ENCODE measurements at regions not wholly inside any gene's neighbourhood (a gene's known extent, or its start where the extent isn't known, plus 50 kb on each side); places are given as distances from the start of the nearest gene placed in this dataset.

DNA sequence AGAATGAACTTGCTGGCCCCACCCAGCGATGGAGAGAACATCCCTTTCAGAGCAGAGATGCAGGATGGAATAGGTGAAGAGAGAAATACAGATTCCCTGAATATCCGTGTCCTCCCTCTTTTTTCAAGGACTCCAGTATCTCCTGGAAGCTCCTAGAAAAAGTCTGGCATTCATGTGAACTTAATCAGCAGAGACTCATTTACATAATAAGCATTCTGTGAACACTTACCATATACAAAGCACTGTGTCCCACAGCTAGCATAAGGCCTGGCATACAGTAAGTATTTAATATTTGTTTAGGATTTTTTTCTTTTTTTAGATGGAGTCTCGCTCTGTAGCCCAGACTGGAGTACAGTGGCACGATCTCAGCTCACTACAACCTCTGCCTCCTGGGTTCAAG lies 208.5 kb upstream of the RPL38 start:
- no peak for DNase-seq

- DNase-seq, result no peak
These were observed 206.4 kb upstream of the RPL38 start for GRCh38 chr17:73997059-73997458.

GRCh38 chr17:73998249-73998648 lies 205.2 kb upstream of the RPL38 start:
- DNase-seq, result no peak

DNA sequence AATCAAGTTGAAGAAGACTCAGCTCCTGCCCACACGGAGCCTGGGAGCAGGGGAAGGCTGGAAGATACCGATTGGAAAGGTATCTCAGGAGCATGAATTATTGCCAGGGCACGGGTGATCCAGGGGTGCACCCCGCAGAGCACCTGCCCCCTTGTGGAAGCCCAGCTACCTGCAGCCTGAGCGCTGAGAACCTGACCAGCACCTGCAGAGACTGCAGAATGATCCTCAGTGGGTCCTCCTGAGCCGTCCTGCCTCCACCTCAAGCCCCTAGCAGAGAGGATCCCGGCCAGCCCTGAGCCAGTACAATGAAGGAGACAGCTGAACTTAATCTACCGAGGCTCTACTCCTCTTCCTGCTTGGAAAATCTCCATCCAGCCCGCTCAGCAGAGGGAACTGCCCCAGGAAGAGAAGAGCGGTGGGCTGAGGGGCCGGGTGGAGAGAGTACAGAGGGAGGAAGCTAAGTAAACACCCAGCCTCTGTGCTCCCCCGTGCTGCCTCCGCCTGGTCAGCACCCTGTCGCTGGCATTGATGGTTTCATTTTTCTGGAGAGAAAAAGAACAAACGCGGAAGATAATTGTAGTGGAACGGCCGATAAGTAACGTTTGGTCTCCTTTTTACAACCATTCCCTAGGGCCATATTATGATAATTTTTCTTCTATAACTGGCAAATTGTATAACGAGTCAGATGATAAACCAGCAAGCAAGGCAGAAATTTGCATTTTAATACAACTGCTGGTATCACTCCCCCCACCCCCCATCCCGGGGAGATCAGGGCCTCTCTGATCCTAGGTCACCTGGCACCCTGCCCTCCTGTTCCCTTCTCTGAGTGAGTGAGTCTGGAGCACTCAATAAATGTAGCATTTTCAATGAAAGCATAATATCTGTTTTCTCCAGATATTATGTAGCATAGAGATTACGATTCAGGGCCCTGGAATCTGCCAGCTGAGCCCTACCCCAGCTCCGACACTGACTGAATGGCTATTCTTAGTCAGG lies 204.5 kb upstream of the RPL38 start:
- DNase-seq, result no peak

- DNase-seq, result no peak
These were observed 202.3 kb upstream of the RPL38 start for GRCh38 chr17:74001145-74001544.

- DNase-seq, result no peak
These were observed 201.2 kb upstream of the RPL38 start for GRCh38 chr17:74002241-74002640.

DNA sequence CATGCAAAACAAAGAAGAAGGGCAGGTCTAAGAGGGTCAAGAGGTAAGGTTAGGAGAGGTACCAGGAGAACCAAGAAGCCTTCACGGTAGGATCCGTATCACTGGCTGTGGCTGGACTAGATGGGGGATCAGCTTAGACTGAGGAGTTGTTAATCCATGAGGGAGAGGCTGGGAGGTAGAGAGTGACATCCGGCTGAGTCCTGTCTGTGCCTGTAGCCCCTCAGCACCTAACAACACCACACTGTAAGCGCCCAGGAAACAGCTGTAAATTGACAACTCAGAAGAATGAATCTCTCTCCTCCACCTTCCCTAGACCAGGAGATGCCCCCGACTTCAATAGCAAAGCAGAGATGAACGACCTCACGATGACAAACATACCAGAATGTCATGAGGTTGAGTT lies 199.4 kb upstream of the RPL38 start:
- DNase-seq, result no peak

- no peak for DNase-seq
These were observed 197.7 kb upstream of the RPL38 start for GRCh38 chr17:74005790-74006189.

- no peak for DNase-seq
These were observed 197.1 kb upstream of the RPL38 start for GRCh38 chr17:74006371-74006770.

DNA sequence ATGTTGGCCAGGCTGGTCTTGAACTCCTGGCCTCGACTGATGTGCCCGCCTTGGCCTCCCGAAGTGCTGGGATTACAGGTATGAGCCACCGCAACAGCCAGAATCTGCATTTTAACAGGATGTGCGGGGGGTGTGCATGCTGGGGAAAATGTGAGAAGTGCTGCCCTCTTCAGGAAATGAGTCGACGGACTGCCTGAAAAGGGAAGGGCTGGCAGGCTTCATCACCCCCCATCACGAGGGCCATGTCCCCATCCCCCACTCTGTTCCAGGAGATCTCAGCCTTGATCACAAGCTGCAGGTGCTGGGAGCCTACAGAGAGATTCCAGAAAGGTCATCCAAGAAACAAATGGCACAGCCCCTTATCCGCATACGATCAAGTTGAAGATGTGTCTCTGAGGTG lies 195.3 kb upstream of the RPL38 start:
- no peak for DNase-seq

- no peak for DNase-seq
These were observed 194.3 kb upstream of the RPL38 start for GRCh38 chr17:74009056-74009625.

GRCh38 chr17:74010903-74011302 lies 192.6 kb upstream of the RPL38 start:
- DNase-seq, result no peak

- no peak for DNase-seq
These were observed 191.5 kb upstream of the RPL38 start for GRCh38 chr17:74011966-74012365.

DNA sequence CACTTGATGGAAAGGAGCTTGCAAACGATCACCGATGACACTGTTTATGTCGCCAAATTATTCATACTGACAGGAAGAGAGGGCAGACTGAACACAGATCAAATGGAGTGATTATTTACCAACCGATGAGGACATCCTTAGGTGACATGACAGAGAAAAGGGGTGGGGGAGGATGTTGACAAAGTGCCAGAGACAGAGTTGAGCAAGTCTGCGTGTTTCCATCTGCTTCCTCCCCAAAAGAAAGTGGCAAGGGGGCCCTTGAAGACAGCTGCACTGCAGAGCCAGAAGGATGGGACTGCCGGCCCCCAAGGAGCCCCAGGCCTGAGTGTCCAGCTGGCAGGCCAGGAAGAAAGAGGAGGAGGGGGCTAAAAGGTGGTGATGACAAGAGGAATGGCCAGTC lies 191.0 kb upstream of the RPL38 start:
- DNase-seq, result no peak

- DNase-seq, result no peak
These were observed 188.2 kb upstream of the RPL38 start for GRCh38 chr17:74015316-74015715.

GRCh38 chr17:74015990-74016389 lies 187.5 kb upstream of the RPL38 start:
- DNase-seq, result no peak

DNA sequence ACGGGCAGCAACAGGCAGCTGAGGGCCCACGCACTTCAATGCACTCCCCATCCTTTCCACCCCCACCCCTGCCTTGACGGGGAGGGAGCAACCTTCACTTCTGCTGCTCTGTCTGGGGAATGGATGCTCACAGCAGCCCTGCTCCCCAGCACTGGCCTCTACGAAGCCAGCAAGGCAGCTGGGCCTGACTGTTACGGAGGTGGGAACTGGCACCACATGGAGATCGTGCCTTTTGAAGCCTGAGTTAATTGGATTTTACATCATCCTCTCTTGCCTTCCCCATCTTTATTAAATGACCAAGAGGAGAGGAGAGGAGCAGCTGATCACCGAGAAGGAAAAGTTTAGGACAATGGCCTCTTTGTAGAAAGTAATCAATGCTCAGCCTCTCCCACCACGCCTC lies 187.0 kb upstream of the RPL38 start:
- DNase-seq, result no peak

DNA sequence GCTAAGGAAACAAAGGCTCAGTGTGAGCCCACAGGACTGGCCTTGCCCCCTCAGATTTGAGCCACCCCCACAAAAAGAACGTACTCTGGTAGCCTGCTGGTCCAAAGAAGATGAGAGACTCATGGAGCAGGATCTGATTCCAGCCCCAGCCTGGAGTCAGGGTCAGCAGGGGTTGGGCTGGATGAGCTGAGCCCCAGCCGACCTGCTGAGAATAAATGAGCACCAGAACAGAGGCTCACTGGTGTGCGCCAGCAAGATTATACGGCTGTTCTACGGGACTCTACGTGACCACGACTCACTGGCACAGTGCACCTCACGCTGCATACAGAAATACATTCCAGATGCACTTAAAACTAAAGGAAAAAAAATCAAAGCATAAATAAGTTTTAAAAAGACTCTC lies 186.0 kb upstream of the RPL38 start:
- DNase-seq, result no peak

DNA sequence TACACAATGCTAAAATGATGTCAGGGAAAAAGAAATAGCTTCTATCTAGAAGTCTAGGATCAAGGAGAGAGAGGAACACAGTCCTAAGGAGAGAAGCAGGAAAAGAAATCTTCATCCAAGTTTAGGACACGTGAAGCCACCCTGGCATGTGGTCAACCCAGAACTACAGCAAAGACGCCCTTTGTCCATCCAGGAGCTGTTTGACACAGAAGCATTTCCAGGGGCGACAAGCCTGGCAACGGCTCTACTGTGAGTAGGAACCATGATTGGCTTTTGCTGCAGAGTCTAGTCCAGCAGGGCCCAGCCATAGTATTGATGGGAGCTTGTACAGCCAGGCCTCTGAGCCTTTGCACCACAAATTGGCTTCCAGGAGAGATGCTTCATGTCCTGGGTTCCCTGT lies 185.4 kb upstream of the RPL38 start:
- DNase-seq, result no peak

- DNase-seq, result no peak
These were observed 184.2 kb upstream of the RPL38 start for GRCh38 chr17:74019271-74019670.

- no peak for DNase-seq
These were observed 183.6 kb upstream of the RPL38 start for GRCh38 chr17:74019860-74020259.

DNA sequence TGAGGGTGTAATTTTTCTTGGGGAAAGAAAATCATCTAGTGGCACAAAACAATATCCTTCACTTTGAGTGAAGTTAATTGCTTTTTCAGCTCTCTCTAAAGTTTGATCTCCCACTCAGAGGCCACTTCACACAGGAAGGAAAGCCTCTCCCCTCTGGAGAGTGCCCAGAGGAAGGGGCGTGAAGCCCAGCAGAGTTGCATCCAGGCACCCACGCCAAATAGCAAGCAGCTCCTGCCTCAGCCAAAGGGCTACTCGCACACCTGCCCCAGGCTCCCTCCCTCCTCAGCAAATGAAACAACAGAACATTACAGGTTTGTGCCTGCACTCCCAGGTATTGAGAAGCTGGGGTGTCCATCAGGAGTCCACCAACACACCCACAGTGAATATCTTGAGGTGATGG lies 183.0 kb upstream of the RPL38 start:
- no peak for DNase-seq

DNA sequence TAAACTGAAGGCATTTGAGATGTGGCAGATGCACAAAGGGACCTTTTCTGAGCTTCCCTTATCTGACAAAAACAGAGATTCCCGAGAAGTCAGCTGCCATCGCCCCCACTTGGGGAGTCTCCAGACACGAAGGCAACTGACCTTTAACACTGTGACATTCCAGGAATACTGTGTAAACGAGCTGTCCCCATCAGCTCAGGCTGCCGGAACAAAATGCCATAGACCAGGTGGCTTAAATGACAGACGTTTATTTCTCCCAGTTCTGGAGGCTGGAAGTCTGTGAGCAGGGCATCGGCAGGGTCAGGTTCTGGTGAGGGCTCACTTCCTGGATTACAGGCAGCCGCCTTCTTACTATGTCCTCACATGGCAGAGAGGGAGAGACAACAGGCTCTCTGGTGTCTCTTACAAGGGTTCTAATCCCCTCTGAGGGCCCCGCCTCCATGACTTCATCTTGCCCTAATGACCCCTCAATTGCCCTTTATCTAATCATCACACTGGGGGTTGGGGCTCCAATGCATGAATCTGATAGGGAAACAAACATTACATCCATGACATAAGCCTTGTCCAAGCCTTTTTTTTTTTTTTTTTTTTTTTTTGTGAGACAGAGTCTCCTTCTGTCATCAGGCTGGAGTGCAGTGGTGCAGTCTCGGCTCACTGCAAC lies 178.5 kb upstream of the RPL38 start:
- no peak for DNase-seq

DNA sequence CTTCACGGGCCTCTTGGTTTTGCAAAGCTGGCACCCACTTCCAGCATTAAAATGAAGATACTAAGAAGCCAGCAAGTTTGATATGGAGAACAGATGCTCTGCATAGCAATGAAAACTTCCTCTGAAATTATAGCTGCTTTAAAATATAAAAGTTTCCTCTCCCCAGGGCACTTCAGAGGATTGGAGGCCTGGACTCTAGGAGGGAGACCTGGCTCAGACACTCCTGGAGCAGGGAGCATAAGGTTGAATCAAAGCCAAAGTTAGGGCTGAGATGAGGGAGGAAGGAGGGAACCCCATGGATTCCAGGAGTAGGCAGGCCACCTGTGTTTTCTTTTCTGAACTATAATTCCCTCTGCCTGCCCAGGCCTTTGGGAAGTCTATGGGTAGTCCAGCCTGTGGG lies 176.0 kb upstream of the RPL38 start:
- no peak for DNase-seq
